Astrocyte (in vitro differentiated cells and primary cell): ENCODE measurements at regions not wholly inside any gene's neighbourhood (a gene's known extent, or its start where the extent isn't known, plus 50 kb on each side); places are given as distances from the start of the nearest gene placed in this dataset.

Experiments
- DNase-seq: peaks from one replicate; pipeline ENCODE4 v3.0.0-alpha.2; 2010; ENCODE audit warnings: low read depth
- FAIRE-seq: peaks from 2 replicates; lab custom pipeline; 2011; peaks lifted over from hg19 to GRCh38; lab: Jason Lieb, UNC
- H2AFZ ChIP-seq: 2 replicates; pipeline ENCODE4 v1.6.0; 2012; ENCODE audit warnings: low read depth, low read length, inconsistent platforms
- H3K27ac ChIP-seq: 2 replicates; pipeline ENCODE4 v1.5.1; 2011; ENCODE audit warnings: low read depth, low read length, inconsistent platforms
- H3K27me3 ChIP-seq: 2 replicates; pipeline ENCODE4 v1.6.0; 2011; ENCODE audit warnings: low read length, inconsistent platforms; ENCODE audit not compliant: insufficient read depth
- H3K36me3 ChIP-seq: 2 replicates; pipeline ENCODE4 v1.5.1; 2011; ENCODE audit warnings: low read length, inconsistent platforms; ENCODE audit not compliant: insufficient read depth
- H3K4me1 ChIP-seq: 2 replicates; pipeline ENCODE4 v1.5.1; 2011; ENCODE audit warnings: low read length, inconsistent platforms; ENCODE audit not compliant: insufficient read depth
- H3K4me2 ChIP-seq: 2 replicates; pipeline ENCODE4 v1.6.0; 2012; ENCODE audit warnings: low read length, inconsistent platforms
- H3K4me3 ChIP-seq: 2 replicates; pipeline ENCODE4 v1.5.1; 2011; ENCODE audit warnings: low read depth, mild to moderate bottlenecking, low read length, inconsistent platforms; ENCODE audit not compliant: insufficient read depth
- H3K79me2 ChIP-seq: 2 replicates; pipeline ENCODE4 v1.6.0; 2012; ENCODE audit warnings: mild to moderate bottlenecking, low read length, inconsistent platforms; ENCODE audit not compliant: insufficient read depth
- H3K9ac ChIP-seq: 2 replicates; pipeline ENCODE4 v1.6.0; 2012; ENCODE audit warnings: mild to moderate bottlenecking, low read length, inconsistent platforms
- H3K9me3 ChIP-seq: 2 replicates; pipeline ENCODE4 v1.5.1; 2012; ENCODE audit warnings: low read depth, mild to moderate bottlenecking, low read length, inconsistent platforms; ENCODE audit not compliant: insufficient read depth
- H4K20me1 ChIP-seq: 2 replicates; pipeline ENCODE4 v1.6.0; 2012; ENCODE audit warnings: low read length, inconsistent platforms; ENCODE audit not compliant: insufficient read depth
- H3K27ac Mint-ChIP-seq: one replicate; pipeline ENCODE4 v1.8.0; 2021; ENCODE audit warnings: mild to moderate bottlenecking, mixed read lengths; ENCODE audit not compliant: unreplicated experiment
- H3K27me3 Mint-ChIP-seq: one replicate; pipeline ENCODE4 v1.8.0; 2021; ENCODE audit warnings: low read depth, mixed read lengths; ENCODE audit not compliant: unreplicated experiment
- H3K36me3 Mint-ChIP-seq: one replicate; pipeline ENCODE4 v1.8.0; 2021; ENCODE audit warnings: low read depth, mixed read lengths; ENCODE audit not compliant: unreplicated experiment
- H3K4me1 Mint-ChIP-seq: one replicate; pipeline ENCODE4 v1.8.0; 2021; ENCODE audit warnings: low read depth, mixed read lengths; ENCODE audit not compliant: unreplicated experiment
- H3K4me3 Mint-ChIP-seq: one replicate; pipeline ENCODE4 v1.8.0; 2021; ENCODE audit warnings: mild to moderate bottlenecking, moderate library complexity, mixed read lengths; ENCODE audit not compliant: unreplicated experiment
- H3K9me3 Mint-ChIP-seq: one replicate; pipeline ENCODE4 v1.8.0; 2021; ENCODE audit warnings: mild to moderate bottlenecking, mixed read lengths; ENCODE audit not compliant: unreplicated experiment
- EZH2 ChIP-seq: IDR thresholded peaks from 2 replicates; pipeline ENCODE4 v1.6.1; 2012; ENCODE audit warnings: mild to moderate bottlenecking, low read length, inconsistent platforms; ENCODE audit not compliant: insufficient read depth
- TF ChIP-seq, protein P1 (sequence below): IDR thresholded peaks from 2 replicates; pipeline ENCODE4 v1.5.1; 2011; ENCODE audit warnings: low read depth, mild to moderate bottlenecking, inconsistent platforms, low read length, moderate library complexity; ENCODE audit not compliant: insufficient read depth

- no peak overlapping the region for H2AFZ ChIP-seq
- Mint-ChIP-seq H3K9me3 (no peaks in the 10 kb centered on the region), H3K27ac (no peak overlapping the region), H3K4me1 (no peaks in the 10 kb centered on the region), H3K27me3 (peaks cover 4% of the 10 kb centered on the region), H3K4me3 (no peak overlapping the region), H3K36me3 (no peaks in the 10 kb centered on the region)
- FAIRE-seq, result no peak
- no peak overlapping the region for H3K4me2 ChIP-seq
- H3K27me3 ChIP-seq, result no peaks in the 10 kb centered on the region
- no peaks in the 10 kb centered on the region for H3K9me3 ChIP-seq
- H3K27ac ChIP-seq, result no peak overlapping the region
- H4K20me1 ChIP-seq, result no peaks in the 10 kb centered on the region
- no peaks in the 10 kb centered on the region for H3K36me3 ChIP-seq
- H3K4me1 ChIP-seq, result no peaks in the 10 kb centered on the region
- no peak for TF ChIP-seq EZH2
- TF ChIP-seq, protein P1, sequence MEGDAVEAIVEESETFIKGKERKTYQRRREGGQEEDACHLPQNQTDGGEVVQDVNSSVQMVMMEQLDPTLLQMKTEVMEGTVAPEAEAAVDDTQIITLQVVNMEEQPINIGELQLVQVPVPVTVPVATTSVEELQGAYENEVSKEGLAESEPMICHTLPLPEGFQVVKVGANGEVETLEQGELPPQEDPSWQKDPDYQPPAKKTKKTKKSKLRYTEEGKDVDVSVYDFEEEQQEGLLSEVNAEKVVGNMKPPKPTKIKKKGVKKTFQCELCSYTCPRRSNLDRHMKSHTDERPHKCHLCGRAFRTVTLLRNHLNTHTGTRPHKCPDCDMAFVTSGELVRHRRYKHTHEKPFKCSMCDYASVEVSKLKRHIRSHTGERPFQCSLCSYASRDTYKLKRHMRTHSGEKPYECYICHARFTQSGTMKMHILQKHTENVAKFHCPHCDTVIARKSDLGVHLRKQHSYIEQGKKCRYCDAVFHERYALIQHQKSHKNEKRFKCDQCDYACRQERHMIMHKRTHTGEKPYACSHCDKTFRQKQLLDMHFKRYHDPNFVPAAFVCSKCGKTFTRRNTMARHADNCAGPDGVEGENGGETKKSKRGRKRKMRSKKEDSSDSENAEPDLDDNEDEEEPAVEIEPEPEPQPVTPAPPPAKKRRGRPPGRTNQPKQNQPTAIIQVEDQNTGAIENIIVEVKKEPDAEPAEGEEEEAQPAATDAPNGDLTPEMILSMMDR, result no peak
- no peak for DNase-seq
- no peak overlapping the region for H3K9ac ChIP-seq
- H3K79me2 ChIP-seq, result no peaks in the 10 kb centered on the region
- no peak overlapping the region for H3K4me3 ChIP-seq
Observed at GRCh38 chr15:53453253-53454105, 306.0 kb downstream of the WDR72 start.

- Histone ChIP-seq H3K27me3 (no peaks in the 10 kb centered on the region), H3K4me2 (peak overlapping the region; percentile 32), H3K4me3 (no peak overlapping the region), H3K27ac (no peak overlapping the region), H3K4me1 (no peaks in the 10 kb centered on the region), H4K20me1 (no peaks in the 10 kb centered on the region), H3K79me2 (no peaks in the 10 kb centered on the region), H3K9me3 (no peaks in the 10 kb centered on the region), H3K36me3 (no peaks in the 10 kb centered on the region), H3K9ac (no peak overlapping the region), H2AFZ (peak overlapping the region; percentile 45)
- no peak for DNase-seq
- TF ChIP-seq, protein P1, result no peak
- no peak for TF ChIP-seq EZH2
- H3K9me3 Mint-ChIP-seq, result no peaks in the 10 kb centered on the region
- H3K4me1 Mint-ChIP-seq, result no peaks in the 10 kb centered on the region
- H3K27ac Mint-ChIP-seq, result no peak overlapping the region
- H3K36me3 Mint-ChIP-seq, result no peaks in the 10 kb centered on the region
- H3K27me3 Mint-ChIP-seq, result peaks cover 18% of the 10 kb centered on the region
- no peak for FAIRE-seq
- H3K4me3 Mint-ChIP-seq, result no peak overlapping the region
Observed at GRCh38 chr15:53448232-53449015, 311.0 kb downstream of the WDR72 start.
